Kasumi-1 (cell line): ENCODE measurements at regions not wholly inside any gene's neighbourhood (a gene's known extent, or its start where the extent isn't known, plus 50 kb on each side); places are given as distances from the start of the nearest gene placed in this dataset.
A peak's percentile ranks its signal among the peaks of the same experiment; 100 is the strongest.

ENCODE experiments used
- DNase-seq, 2 experiments: peaks; one replicate each; lab custom pipeline; 2025; lab: John Stamatoyannopoulos, UW

GRCh38 chr5:6806668-6807067, 93.4 kb downstream of the TENT4A start:
- DNase-seq: no peak

- no peak for DNase-seq
Measured at GRCh38 chr5:6808462-6808861, 95.2 kb downstream of the TENT4A start.

GRCh38 chr5:6810641-6811405, 97.6 kb downstream of the TENT4A start:
- DNase-seq: no peak

DNA sequence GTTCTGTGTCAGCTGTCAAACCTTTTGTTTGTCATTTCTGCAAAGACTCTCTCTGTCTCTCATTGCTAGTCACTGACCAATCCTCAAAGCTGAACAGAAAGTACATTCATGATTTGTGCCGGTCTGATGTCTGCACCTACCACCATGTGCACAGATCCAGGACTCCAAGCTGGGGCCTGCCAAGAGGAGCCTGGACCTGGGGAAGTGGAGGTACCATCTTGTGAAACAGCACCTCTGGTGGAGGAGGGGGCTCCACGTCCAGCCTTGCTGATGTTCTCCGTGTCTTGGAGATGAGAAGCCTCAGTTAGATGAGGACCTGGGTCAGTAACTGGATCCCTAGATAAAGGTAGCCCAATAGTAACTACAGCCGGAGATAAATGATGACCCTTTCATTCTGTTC, 98.9 kb downstream of the TENT4A start:
- no peak for DNase-seq

GRCh38 chr5:6812800-6813731, 99.8 kb downstream of the TENT4A start:
- peak in 1 of 2 experiments; percentile 10 for DNase-seq

DNA sequence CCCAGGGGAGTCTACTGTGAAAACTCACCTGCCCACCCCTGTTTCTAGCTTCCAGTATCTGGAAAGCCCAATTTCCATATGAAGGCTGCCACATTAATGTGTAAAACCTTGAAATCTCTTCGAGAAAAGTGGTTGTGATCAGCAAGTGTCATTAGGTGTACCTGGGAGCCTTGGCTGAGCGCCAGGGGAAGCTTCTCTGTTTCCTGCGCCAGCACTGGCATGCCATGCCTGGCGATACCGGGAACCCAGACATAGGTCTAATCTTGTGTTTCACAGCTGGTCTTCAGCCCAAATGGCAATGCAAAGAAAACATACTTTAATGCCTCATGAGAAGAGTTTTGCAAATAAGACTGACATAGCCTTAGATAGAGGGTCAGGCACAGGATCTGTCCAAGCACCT, 101.6 kb downstream of the TENT4A start:
- DNase-seq: no peak

DNA sequence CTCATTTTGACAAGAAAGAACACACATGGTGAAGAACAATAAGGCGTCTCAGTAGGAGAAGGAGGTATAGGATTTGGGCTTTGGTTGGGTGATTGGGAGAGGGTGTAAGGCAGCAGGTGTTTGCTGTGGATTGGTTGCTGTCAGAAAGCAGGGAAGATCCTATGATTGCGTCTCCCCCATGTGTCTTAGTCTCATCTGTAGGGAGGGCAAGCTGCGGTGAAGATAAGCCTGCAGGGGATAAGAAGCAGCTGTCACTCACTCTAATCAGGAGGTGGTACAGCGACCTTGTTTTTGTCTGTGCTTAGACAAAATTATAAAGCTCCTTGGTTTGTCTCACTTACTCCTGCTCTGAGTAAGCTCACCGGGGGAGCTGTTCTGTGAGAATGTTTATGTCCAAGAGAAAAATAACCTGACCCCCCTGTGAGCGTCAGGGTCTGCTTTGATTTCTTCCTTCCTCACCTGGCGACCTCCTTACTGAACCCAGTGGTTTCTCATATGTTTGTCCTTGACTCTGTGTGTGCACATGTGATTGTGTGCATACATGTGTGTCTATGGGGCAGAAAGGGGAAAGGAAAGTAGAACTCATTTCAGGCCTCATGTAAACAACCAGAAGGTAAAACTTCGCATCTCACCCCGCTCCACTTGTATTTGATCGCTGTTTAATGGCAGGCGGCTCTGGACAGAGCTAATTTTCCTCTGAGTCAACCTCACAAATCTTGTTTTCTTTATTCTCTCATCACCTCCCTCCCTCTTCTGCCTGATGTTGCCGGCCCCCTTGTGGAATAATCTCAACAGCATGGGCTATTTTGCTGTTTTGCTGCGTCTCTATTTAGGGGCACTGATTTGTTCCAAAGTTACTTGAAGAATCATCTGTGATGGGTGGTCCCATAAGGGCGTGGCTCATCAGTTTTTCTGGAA, 105.6 kb downstream of the TENT4A start:
- DNase-seq: no peak

GRCh38 chr5:6819521-6819920, 106.3 kb downstream of the TENT4A start:
- DNase-seq: no peak

DNA sequence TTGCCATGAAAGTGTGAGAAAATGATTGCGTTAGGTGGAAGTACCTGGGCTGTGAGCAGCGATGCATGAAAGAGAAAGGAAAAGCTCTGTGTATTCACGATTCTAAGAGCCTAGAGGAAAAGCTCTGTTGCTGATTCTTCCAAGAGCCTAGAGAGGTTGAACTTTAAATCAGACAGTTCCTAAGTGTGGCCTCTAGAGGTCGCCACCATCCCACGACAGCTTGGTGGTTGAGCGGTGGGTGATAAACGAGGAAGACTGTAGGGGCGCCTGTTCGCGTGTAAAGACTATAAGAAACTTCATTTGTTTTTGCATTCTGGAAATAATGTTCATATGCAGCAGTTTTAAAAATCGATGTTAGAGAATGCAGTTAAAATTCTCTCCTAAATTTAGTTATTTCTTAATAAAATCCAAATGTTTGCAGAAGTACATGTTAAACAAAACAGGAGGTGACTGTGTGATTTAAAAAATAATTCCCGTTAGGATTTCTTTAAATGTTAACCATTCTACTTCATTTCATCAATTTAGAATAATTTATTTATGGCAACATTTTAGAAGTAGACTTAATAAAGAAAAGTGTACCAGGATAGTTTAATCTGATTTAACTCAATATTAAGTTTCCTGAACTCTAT, 107.7 kb downstream of the TENT4A start:
- peak; percentile 83 to 84 for DNase-seq

- no peak for DNase-seq
Measured at GRCh38 chr5:6822068-6822467, 108.8 kb downstream of the TENT4A start.

DNA sequence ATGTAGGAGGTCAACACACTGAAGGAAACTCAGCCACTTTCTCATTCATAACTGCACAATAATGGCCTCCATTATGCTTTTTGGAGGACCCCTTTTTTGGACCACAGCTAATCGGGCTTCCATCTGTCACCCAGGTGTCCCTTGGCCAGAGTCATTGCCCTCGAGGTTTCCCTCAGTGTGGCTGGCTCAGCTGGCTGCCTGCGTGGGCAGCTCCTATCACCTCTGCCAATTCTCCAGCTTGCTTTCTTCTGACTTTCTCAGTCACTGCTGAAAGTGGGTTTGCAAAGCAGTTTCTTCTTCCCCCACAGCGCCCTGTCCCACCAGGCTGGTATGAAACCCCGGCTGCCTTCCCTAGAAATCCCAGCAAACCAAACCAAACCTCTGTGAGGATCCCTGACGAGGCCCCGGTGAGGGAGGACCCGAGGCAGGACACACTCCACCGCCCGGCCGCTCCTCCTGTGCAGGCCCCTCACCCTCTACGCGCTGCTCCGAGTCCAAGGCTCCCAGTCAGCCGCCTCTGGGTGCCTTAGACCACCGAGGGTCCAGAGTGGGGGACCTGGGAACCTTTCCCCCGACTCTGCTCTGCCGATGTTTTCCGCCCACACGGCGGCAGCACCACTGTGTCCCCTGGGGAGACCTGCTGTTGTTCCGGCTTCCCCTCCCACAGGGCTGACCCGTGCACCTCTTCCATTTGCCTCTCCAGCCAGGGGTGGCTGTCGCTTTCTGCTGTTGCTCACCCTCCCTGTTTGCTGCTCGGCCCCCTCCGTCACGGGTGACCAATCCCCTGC, 109.5 kb downstream of the TENT4A start:
- DNase-seq: no peak

- DNase-seq: no peak
Measured at GRCh38 chr5:6823996-6824395, 110.8 kb downstream of the TENT4A start.

DNA sequence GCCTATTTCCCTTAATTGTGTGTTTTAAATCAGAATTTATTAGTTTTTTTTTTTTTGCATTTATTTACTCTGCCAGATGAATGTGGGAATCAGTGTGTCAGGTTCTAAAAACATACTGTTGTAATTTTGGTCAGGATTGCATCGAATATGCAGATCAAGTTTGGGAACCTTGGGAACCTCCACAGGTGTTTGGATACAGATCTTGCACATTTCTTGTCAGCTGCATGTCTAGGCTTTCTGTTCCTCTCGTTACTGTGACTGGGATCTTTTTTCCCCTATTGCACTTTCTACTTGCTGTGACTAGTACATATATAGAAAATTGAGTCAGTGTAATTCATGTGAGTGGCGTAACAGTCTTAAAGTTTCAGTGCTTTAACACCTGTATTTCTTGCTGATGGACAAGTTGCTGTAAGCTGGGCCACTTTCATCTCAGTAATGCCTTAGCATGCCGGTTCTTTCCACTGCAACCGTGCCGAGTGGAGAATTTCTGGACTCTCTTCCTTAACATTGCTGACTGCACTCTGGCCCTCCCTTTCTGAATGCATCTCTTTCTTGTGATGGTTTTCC, 112.5 kb downstream of the TENT4A start:
- DNase-seq: no peak

DNA sequence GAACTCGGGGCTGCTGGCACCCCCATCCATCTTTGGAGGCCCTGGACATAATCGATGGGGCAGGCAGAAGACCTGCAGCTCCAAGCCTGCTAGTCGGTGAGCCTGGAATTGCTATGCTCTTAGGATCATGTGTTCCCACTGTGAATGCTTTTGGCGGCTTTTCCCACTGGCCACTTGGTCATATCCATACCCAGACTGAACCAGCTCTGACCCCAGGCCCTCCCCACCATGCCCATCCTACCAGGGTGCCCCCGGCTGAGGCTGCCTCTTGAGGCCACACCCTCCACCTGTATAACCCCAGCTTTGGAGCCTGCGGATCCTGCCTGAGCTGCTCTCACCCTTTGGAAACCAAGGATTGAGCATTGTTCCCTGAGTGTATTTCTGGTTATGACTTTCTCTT, 113.5 kb downstream of the TENT4A start:
- no peak for DNase-seq

DNA sequence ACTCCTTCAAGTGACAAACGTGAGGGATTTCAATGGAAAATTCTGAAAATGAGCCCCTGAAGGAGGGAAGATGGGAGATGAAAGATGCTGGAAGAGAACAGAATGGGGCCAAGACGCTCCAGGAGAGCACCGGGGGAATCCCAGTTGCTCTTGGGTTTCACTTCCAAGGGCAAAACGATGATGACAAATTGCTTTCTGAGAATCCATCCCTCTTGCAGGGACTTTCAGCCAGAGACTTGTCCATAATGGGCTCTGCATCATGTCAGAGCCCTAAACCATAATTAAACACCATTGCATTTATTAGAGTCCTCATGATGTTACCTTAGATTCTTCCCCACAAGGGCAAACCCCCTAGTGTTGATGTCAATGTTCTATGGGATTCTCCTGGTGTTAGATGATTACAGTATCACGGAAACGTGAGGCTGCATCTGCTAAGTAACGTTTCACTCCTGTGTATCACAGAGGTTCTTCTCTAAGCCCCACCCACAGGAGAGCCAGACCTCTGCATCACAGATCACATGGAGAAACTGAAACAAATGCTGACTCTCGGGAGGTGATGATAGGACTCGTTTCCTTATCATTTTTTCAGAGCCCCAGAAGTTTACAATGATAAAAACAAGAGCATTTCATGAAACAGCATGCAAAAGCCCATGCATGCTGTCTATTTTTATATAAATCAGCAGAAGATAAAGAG, 114.4 kb downstream of the TENT4A start:
- DNase-seq: no peak

DNA sequence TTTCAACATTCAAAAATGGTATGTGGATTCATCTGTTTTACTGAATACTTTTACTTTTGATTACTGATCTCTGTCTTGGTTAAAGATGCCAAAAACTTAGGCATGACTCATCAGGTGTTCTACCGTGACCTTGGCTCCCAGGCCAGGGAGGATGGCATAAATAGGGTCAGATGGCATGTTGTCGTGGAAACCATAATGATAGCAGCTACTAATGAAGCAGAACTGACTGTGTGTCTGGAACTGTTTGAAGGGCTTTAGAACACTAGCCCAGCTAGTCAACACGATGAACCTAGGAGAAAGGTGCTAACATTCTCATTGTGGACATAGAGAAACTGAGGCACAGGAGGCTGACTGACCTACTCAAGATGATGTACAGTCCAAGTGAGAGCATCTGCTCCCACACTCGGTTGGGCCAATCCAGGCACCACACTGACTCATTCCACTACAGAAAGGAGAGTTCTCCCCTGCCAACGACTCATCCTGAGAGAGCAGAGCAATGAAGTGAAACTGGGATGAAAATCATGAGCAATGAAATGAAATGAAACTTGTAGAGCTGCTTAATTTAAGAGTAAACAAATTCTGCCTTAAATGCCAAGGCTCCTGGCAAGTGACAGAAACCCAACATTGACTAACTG, 116.0 kb downstream of the TENT4A start:
- no peak for DNase-seq

GRCh38 chr5:6830643-6831239, 117.5 kb downstream of the TENT4A start:
- DNase-seq: no peak

DNA sequence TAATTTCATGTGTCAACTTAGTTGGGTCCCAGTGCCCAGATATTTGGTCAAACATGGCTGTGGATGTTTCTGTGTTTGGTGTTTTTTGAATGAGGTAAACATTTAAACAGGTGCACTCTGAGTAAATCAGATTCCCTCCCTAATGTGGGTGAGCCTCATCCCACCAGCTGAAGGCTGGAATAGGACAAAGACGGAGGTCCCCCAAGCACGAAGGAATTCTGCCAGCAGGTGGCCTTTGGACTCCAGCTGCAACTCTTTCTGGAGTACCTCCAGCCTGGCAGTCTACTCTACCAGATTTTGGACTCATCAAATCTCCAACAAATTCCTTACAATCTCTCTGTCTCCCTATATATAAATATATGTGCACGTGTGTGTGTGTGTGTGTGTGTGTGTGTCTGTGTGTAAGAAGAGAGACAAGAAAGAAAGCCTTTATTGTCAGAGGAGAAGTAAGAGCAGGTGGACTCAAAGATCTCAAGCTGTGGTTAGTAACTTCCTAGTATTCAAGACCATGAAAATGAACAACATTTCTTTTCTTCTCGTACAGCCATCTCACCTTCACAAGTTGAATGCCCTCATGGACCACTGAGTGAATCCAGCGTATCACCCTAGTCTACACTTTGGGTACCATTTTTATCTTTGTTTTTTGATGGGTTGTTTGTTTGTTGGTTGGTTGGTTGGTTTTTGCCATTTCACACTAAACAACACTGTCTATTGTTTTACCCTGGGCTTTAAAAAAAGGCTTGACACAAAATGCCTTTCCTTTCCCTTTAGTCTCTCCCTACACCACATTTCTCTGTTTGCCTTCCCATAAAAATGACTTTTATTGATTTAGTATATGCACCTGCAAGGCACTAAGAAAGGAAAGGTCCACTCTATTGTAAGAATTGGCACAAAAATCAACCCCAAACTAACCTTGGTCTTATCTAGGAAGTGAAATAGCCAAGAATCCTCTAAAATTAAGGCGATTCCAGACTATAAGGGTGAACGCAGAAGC, 118.7 kb downstream of the TENT4A start:
- DNase-seq: no peak
